IMR-90 (cell line): ENCODE measurements at regions not wholly inside any gene's neighbourhood (a gene's known extent, or its start where the extent isn't known, plus 50 kb on each side); places are given as distances from the start of the nearest gene placed in this dataset.

Source experiments
- ATAC-seq: fragments of 200-7000 bp; cut with Tn5 transposase; 2 replicates; pipeline ENCODE4 v1.9.1; 2020; ENCODE audit warnings: low read depth, mild to moderate bottlenecking, moderate library complexity
- BruUV-seq: library from RNA; stranded (reverse); fragments of 400-500 nt; replicated peaks from 2 replicates; lab custom pipeline; 2021; lab: Mats Ljungman, UMichigan
- CTCF ChIA-PET: fragments of 300-600 bp; formaldehyde crosslinking; extraction: SDS; loops from one replicate; lab custom pipeline; 2021; ENCODE audit warnings: antibody characterized with exemption; lab: Yijun Ruan, JAX
- POLR2A ChIA-PET: fragments of 300-600 bp; sonication (Branson Sonifier 250); formaldehyde crosslinking; loops from one replicate; lab custom pipeline; 2022; ENCODE audit warnings: antibody characterized with exemption; ENCODE audit not compliant: unreplicated experiment; lab: Charles Lee
- DNase-seq: peaks from one replicate; pipeline ENCODE4 v3.0.0; 2013
- H2AFZ ChIP-seq: replicated peaks from 2 replicates; pipeline ENCODE3; 2013; ENCODE audit warnings: low read length, mild to moderate bottlenecking; ENCODE audit not compliant: poor library complexity
- H2AK5ac ChIP-seq: 2 replicates; pipeline ENCODE4 v1.6.1; 2013; ENCODE audit warnings: low read depth, low read length, inconsistent platforms
- H2AK9ac ChIP-seq: replicated peaks from 2 replicates; pipeline ENCODE3; 2013; ENCODE audit warnings: mild to moderate bottlenecking, low read depth, low read length, moderate library complexity; ENCODE audit not compliant: poor library complexity
- H2BK120ac ChIP-seq: 2 replicates; pipeline ENCODE4 v1.6.1; 2013; ENCODE audit warnings: low read depth, low read length, inconsistent platforms
- H2BK15ac ChIP-seq: 3 replicates; pipeline ENCODE4 v1.6.1; 2013; ENCODE audit warnings: low read depth, low read length, inconsistent platforms
- H2BK20ac ChIP-seq: 2 replicates; pipeline ENCODE4 v1.6.1; 2013; ENCODE audit warnings: low read depth, mild to moderate bottlenecking, inconsistent platforms, low read length, moderate library complexity
- H2BK5ac ChIP-seq: 2 replicates; pipeline ENCODE4 v1.6.1; 2013; ENCODE audit warnings: mild to moderate bottlenecking, low read depth, low read length, inconsistent platforms; ENCODE audit not compliant: poor library complexity, severe bottlenecking
- H3K14ac ChIP-seq: replicated peaks from 2 replicates; pipeline ENCODE4 v1.6.1; 2013; ENCODE audit warnings: low read depth, low read length, inconsistent platforms
- H3K18ac ChIP-seq: 2 replicates; pipeline ENCODE4 v1.6.1; 2013; ENCODE audit warnings: low read depth, low read length, control low read depth
- H3K23ac ChIP-seq: 2 replicates; pipeline ENCODE4 v1.6.1; 2013; ENCODE audit warnings: low read depth, low read length, inconsistent platforms
- H3K27ac ChIP-seq: 2 replicates; pipeline ENCODE4 v1.5.1; 2013; ENCODE audit warnings: mild to moderate bottlenecking, control low read depth, low read length; ENCODE audit not compliant: insufficient read depth
- H3K27me3 ChIP-seq: 2 replicates; pipeline ENCODE4 v1.6.1; 2013; ENCODE audit warnings: low read length; ENCODE audit not compliant: control insufficient read depth, insufficient read depth
- H3K36me3 ChIP-seq: 2 replicates; pipeline ENCODE4 v1.6.1; 2013; ENCODE audit warnings: low read length, mixed read lengths; ENCODE audit not compliant: control insufficient read depth, insufficient read depth
- H3K4ac ChIP-seq: 2 replicates; pipeline ENCODE4 v1.6.1; 2013; ENCODE audit warnings: low read depth, low read length, inconsistent platforms
- H3K4me1 ChIP-seq: 2 replicates; pipeline ENCODE4 v1.6.1; 2013; ENCODE audit warnings: low read length, mixed read lengths; ENCODE audit not compliant: control insufficient read depth, insufficient read depth
- H3K4me2 ChIP-seq: 2 replicates; pipeline ENCODE4 v1.6.1; 2013; ENCODE audit warnings: low read depth, mild to moderate bottlenecking, control low read depth, low read length, moderate library complexity
- H3K4me3 ChIP-seq: 2 replicates; pipeline ENCODE4 v1.5.1; 2013; ENCODE audit warnings: low read depth, mild to moderate bottlenecking, control low read depth, low read length, moderate library complexity; ENCODE audit not compliant: insufficient read depth
- H3K56ac ChIP-seq: 2 replicates; pipeline ENCODE4 v1.6.1; 2013; ENCODE audit warnings: low read length, inconsistent platforms; ENCODE audit not compliant: insufficient read depth; ENCODE audit errors: extremely low read depth
- H3K79me1 ChIP-seq, 2 experiments: 2 replicates each; pipeline ENCODE4 v1.6.1; 2013; ENCODE audit warnings: low read length in 2 of 2, inconsistent platforms in 1 of 2, low read depth in 1 of 2
- H3K9ac ChIP-seq: 2 replicates; pipeline ENCODE4 v1.6.1; 2013; ENCODE audit warnings: low read depth, low read length, control low read depth
- H3K9me1 ChIP-seq: 2 replicates; pipeline ENCODE4 v1.6.1; 2013; ENCODE audit warnings: low read length, inconsistent platforms; ENCODE audit not compliant: insufficient read depth
- H3K9me3 ChIP-seq: 2 replicates; pipeline ENCODE4 v1.6.1; 2013; ENCODE audit warnings: low read length; ENCODE audit not compliant: control insufficient read depth, insufficient read depth
- H4K20me1 ChIP-seq: 2 replicates; pipeline ENCODE4 v1.6.1; 2013; ENCODE audit warnings: low read length, inconsistent platforms; ENCODE audit not compliant: insufficient read depth
- H4K5ac ChIP-seq: 2 replicates; pipeline ENCODE4 v1.6.1; 2013; ENCODE audit warnings: mild to moderate bottlenecking, low read depth, low read length, control low read depth
- H4K8ac ChIP-seq, 2 experiments: 2 replicates each; pipeline ENCODE4 v1.6.1; 2013; ENCODE audit warnings: low read depth in 2 of 2, low read length in 2 of 2, control low read depth in 1 of 2, inconsistent platforms in 1 of 2
- H4K91ac ChIP-seq: 2 replicates; pipeline ENCODE4 v1.6.1; 2013; ENCODE audit warnings: low read depth, low read length, inconsistent platforms; ENCODE audit not compliant: insufficient read depth
- BHLHE40 ChIP-seq: fragments of 150-350 bp; IDR thresholded peaks from 2 replicates; pipeline ENCODE4 v1.6.1; 2016; ENCODE audit warnings: mild to moderate bottlenecking, low read depth, low read length
- CEBPB ChIP-seq: IDR thresholded peaks from 2 replicates; pipeline ENCODE4 v1.6.1; 2012; ENCODE audit warnings: low read depth, low read length, improper control_type of control experiment
- CHD1 ChIP-seq: IDR thresholded peaks from 2 replicates; pipeline ENCODE4 v1.6.1; 2012; ENCODE audit warnings: low read depth, low read length, improper control_type of control experiment
- FOS ChIP-seq: fragments of 150-350 bp; IDR thresholded peaks from 2 replicates; pipeline ENCODE4 v1.6.1; 2016; ENCODE audit warnings: low read depth, low read length
- MAFK ChIP-seq: IDR thresholded peaks from 2 replicates; pipeline ENCODE4 v1.6.1; 2012; ENCODE audit warnings: low read depth, low read length, improper control_type of control experiment
- MAZ ChIP-seq: IDR thresholded peaks from 2 replicates; pipeline ENCODE4 v1.6.1; 2012; ENCODE audit warnings: low read depth, mild to moderate bottlenecking, low read length, improper control_type of control experiment, moderate library complexity, borderline replicate concordance
- MXI1 ChIP-seq: IDR thresholded peaks from 2 replicates; pipeline ENCODE4 v1.6.1; 2012; ENCODE audit warnings: low read depth, mild to moderate bottlenecking, low read length, moderate library complexity, borderline replicate concordance
- NFE2L2 ChIP-seq: fragments of 150-350 bp; IDR thresholded peaks from 2 replicates; pipeline ENCODE4 v1.6.1; 2016; ENCODE audit warnings: low read depth, mild to moderate bottlenecking, low read length
- POLR2A ChIP-seq: IDR thresholded peaks from 2 replicates; pipeline ENCODE4 v1.6.1; 2012; ENCODE audit warnings: mild to moderate bottlenecking, low read depth, low read length
- RAD21 ChIP-seq: IDR thresholded peaks from 2 replicates; pipeline ENCODE4 v1.6.1; 2012; ENCODE audit warnings: low read length, improper control_type of control experiment
- RCOR1 ChIP-seq: IDR thresholded peaks from 2 replicates; pipeline ENCODE4 v1.6.1; 2012; ENCODE audit warnings: mild to moderate bottlenecking, low read length, improper control_type of control experiment; ENCODE audit not compliant: insufficient replicate concordance
- RFX5 ChIP-seq: IDR thresholded peaks from 2 replicates; pipeline ENCODE4 v1.8.0; 2012; ENCODE audit warnings: low read depth, mild to moderate bottlenecking, low read length, moderate library complexity
- SMC3 ChIP-seq: fragments of 150-350 bp; IDR thresholded peaks from 2 replicates; pipeline ENCODE4 v1.6.1; 2016; ENCODE audit warnings: low read depth, mild to moderate bottlenecking, antibody characterized with exemption, low read length, moderate library complexity
- WGBS, 2 experiments: methylation state at CpG; one replicate each; pipeline versions ENCODE4 v1.1.5 to v1.1.7; 2013; ENCODE audit warnings: missing lambda C conversion rate in 2 of 2; ENCODE audit not compliant: insufficient read length in 1 of 2; ENCODE audit errors: extremely low coverage in 2 of 2; 5-methylcytosine and 5-hydroxymethylcytosine counted together
- dilution Hi-C: fragments of 300-500 bp; cut with HindIII; formaldehyde crosslinking; loops from one replicate; pipeline ENCODE4 v1.14.3; 2018; ENCODE audit warnings: low sequenced_read_pairs; ENCODE audit not compliant: unreplicated experiment
- in situ Hi-C: fragments of 300-500 bp; cut with MboI; formaldehyde crosslinking; loops from 3 replicates; pipeline ENCODE4 v1.14.3; 2019; ENCODE audit warnings: low sequenced_read_pairs, inconsistent platforms, mixed read lengths
- intact Hi-C: fragments of 100-400 bp; cut with micrococcal nuclease; formaldehyde crosslinking; loops from 2 replicates; pipeline ENCODE4 v1.10.0; 2022
- TF ChIP-seq, protein P1 (sequence below): fragments of 150-350 bp; IDR thresholded peaks from 2 replicates; pipeline ENCODE4 v1.6.1; 2017; ENCODE audit warnings: mild to moderate bottlenecking, antibody characterized with exemption, low read length, low read depth
- TF ChIP-seq, protein P2 (sequence below): conservative IDR thresholded peaks from 2 replicates; pipeline ENCODE4 v1.5.1; 2012; ENCODE audit warnings: mild to moderate bottlenecking, low read depth, low read length, improper control_type of control experiment
- TF ChIP-seq, protein P3 (sequence below): fragments of 150-350 bp; IDR thresholded peaks from 2 replicates; pipeline ENCODE4 v1.6.1; 2016; ENCODE audit warnings: low read depth, mild to moderate bottlenecking, low read length, moderate library complexity, borderline replicate concordance

DNA sequence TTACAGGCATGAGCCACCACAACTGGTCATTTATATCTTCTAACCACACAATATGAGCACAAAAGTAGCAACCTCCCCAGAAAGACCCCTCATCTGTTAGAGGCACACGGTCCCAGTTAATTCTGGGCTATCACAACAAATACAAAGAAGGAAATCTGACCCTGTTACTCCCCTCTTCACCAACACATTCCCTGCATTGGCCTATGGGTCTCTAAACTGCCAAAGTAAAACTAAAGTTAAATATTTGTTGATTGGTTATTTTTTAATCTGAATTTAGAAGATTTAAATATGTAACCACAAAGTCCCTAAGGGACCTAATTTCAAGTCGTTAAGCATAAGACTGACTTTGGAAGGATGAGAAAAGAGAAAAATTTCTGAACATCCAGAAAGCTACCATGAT lies 496.7 kb upstream of the NMUR2 start:
- Histone ChIP-seq H2BK120ac (no peak overlapping the region), H3K9me3 (peaks cover 6% of the 10 kb centered on the region), H3K9ac (no peak overlapping the region), H3K4me3 (no peak overlapping the region), H4K8ac (no peak overlapping the region), H3K9me1 (no peaks in the 10 kb centered on the region), H3K18ac (no peak overlapping the region), H3K14ac (no peak overlapping the region), H4K91ac (no peak overlapping the region), H3K79me1 (no peaks in the 10 kb centered on the region), H3K27me3 (no peaks in the 10 kb centered on the region), H3K27ac (no peak overlapping the region), H2AFZ (no peak overlapping the region), H3K4me2 (no peak overlapping the region), H4K20me1 (no peaks in the 10 kb centered on the region), H4K5ac (no peak overlapping the region), H2AK9ac (no peak overlapping the region), H2BK5ac (no peak overlapping the region), H3K4me1 (no peaks in the 10 kb centered on the region), H3K56ac (no peak overlapping the region), H2AK5ac (no peak overlapping the region), H3K4ac (no peak overlapping the region), H2BK15ac (no peak overlapping the region), H2BK20ac (no peak overlapping the region), H3K23ac (no peak overlapping the region), H3K36me3 (no peaks in the 10 kb centered on the region)
- in situ Hi-C loops (no loop called here), intact Hi-C loops (no loop called here), dilution Hi-C loops (no loop called here)
- POLR2A ChIA-PET = no interaction called here
- BruUV-seq = no TSS peak
- TF ChIP-seq NFE2L2 (no peak), FOS (no peak), BHLHE40 (no peak), CEBPB (no peak), MAZ (no peak), MAFK (no peak), RFX5 (no peak), POLR2A (no peak), RCOR1 (no peak), RAD21 (no peak), MXI1 (no peak), SMC3 (no peak), CHD1 (no peak)
- TF ChIP-seq, protein P1, sequence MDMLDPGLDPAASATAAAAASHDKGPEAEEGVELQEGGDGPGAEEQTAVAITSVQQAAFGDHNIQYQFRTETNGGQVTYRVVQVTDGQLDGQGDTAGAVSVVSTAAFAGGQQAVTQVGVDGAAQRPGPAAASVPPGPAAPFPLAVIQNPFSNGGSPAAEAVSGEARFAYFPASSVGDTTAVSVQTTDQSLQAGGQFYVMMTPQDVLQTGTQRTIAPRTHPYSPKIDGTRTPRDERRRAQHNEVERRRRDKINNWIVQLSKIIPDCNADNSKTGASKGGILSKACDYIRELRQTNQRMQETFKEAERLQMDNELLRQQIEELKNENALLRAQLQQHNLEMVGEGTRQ = no peak
- TF ChIP-seq, protein P2, sequence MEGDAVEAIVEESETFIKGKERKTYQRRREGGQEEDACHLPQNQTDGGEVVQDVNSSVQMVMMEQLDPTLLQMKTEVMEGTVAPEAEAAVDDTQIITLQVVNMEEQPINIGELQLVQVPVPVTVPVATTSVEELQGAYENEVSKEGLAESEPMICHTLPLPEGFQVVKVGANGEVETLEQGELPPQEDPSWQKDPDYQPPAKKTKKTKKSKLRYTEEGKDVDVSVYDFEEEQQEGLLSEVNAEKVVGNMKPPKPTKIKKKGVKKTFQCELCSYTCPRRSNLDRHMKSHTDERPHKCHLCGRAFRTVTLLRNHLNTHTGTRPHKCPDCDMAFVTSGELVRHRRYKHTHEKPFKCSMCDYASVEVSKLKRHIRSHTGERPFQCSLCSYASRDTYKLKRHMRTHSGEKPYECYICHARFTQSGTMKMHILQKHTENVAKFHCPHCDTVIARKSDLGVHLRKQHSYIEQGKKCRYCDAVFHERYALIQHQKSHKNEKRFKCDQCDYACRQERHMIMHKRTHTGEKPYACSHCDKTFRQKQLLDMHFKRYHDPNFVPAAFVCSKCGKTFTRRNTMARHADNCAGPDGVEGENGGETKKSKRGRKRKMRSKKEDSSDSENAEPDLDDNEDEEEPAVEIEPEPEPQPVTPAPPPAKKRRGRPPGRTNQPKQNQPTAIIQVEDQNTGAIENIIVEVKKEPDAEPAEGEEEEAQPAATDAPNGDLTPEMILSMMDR = no peak
- TF ChIP-seq, protein P3, sequence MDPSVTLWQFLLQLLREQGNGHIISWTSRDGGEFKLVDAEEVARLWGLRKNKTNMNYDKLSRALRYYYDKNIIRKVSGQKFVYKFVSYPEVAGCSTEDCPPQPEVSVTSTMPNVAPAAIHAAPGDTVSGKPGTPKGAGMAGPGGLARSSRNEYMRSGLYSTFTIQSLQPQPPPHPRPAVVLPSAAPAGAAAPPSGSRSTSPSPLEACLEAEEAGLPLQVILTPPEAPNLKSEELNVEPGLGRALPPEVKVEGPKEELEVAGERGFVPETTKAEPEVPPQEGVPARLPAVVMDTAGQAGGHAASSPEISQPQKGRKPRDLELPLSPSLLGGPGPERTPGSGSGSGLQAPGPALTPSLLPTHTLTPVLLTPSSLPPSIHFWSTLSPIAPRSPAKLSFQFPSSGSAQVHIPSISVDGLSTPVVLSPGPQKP = no peak
- CTCF ChIA-PET = no interaction called here
- no CpG with 5 or more reads among the region's 2 CpGs for WGBS, 2 experiments
- no peak for ATAC-seq
- DNase-seq = no peak
